ENCODE measurements at regions not wholly inside any gene's neighbourhood (a gene's known extent, or its start where the extent isn't known, plus 50 kb on each side); places are given as distances from the start of the nearest gene placed in this dataset.

GRCh38 chr17:71550675-71551074, 570.1 kb upstream of the SOX9 start:
- TF ChIP-seq CTCF (IDR thresholded peaks at IDR 0.05; ENCODE audit: insufficient read depth, low read length, poor library complexity, severe bottlenecking) (no peak), EZH2phosphoT487 (conservative IDR thresholded peaks at IDR 0.05; ENCODE audit: low read length) (no peak)
